GM03348 (cell line): ENCODE measurements at regions not wholly inside any gene's neighbourhood (a gene's known extent, or its start where the extent isn't known, plus 50 kb on each side); places are given as distances from the start of the nearest gene placed in this dataset.

Experiments used
- DNase-seq: peaks from one replicate; pipeline ENCODE4 v3.0.0; 2012; ENCODE audit warnings: low spot score

- no peak for DNase-seq
These were observed 161.1 kb downstream of the VEGFC start for GRCh38 chr4:176631611-176632010.
